GM12864 (cell line): ENCODE measurements at regions not wholly inside any gene's neighbourhood (a gene's known extent, or its start where the extent isn't known, plus 50 kb on each side); places are given as distances from the start of the nearest gene placed in this dataset.

Experiments
- DNase-seq: peaks from one replicate; pipeline ENCODE4 v3.0.0-alpha.2; 2011; ENCODE audit warnings: low read depth
- H3K4me3 ChIP-seq: 2 replicates; pipeline ENCODE4 v1.5.1; 2011; ENCODE audit warnings: mild to moderate bottlenecking, low read depth, low read length, control low read depth
- TF ChIP-seq, protein P1 (sequence below): IDR thresholded peaks from 2 replicates; pipeline ENCODE4 v1.5.1; 2011; ENCODE audit warnings: low read depth, mild to moderate bottlenecking, moderate library complexity, low read length, control low read depth, inconsistent platforms; ENCODE audit errors: missing control alignments

DNA sequence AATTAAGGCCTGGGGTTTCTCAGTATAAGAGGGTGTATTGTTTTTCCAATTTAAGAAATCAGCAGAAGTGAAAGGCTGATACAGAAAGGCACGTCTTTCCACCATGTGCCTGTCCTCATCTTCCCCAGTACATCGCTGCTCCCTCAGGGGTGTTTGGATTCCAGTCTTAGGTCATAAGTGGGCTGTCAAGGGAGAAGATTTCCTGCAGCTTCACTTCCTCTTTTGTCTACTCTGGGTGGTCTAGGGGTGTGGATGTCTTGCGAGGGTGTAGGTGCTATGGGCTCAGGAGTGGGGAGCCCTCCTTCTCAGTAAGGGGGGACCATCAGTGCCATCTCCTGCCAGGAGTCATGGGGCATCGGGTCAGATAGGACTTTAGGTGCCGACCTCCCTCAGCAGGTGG, 999.8 kb upstream of the NCAM2 start:
- no peak overlapping the region for H3K4me3 ChIP-seq
- TF ChIP-seq, protein P1, sequence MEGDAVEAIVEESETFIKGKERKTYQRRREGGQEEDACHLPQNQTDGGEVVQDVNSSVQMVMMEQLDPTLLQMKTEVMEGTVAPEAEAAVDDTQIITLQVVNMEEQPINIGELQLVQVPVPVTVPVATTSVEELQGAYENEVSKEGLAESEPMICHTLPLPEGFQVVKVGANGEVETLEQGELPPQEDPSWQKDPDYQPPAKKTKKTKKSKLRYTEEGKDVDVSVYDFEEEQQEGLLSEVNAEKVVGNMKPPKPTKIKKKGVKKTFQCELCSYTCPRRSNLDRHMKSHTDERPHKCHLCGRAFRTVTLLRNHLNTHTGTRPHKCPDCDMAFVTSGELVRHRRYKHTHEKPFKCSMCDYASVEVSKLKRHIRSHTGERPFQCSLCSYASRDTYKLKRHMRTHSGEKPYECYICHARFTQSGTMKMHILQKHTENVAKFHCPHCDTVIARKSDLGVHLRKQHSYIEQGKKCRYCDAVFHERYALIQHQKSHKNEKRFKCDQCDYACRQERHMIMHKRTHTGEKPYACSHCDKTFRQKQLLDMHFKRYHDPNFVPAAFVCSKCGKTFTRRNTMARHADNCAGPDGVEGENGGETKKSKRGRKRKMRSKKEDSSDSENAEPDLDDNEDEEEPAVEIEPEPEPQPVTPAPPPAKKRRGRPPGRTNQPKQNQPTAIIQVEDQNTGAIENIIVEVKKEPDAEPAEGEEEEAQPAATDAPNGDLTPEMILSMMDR: no peak
- DNase-seq: no peak

DNA sequence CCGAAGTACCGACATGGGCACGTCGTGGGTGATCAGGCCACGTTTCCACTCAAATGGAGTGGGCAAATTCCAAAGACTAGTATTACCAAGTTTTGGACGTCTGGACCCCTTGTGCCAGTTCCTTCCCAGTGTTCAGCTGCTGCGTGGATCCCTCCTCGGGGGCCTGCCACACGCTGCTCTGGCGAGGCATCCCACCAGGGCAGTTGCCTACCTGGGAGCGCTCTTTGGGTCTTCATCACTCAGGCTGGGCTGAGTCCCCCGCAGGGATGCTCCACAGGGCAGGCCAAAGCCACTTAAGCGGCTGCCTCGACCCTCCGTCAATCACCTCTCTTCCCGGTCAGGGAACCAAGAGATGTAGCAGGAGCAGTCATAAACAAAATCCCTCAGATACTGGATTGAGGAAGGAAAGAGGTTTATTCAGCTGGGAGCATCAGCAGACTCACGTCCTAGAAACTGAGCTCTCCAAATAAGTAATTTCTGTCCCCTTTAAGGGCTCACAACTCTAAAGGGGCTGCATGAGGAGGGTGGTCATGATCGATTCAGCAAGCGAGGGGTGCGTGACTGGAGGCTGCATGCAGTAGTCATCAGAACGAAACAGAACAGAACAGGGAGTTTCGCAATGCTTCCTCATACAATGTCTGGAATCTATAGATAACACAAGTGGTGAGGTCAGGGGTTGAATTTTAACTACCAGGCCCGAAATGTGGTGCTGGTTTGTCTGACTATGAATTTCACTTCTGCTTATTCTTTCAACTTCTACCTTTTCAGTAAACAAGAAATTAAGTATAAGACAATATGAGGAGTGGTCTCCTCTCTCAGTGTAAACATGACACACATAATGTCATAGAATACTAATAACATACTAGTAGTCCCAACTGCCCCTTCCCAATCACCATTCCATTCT, 998.6 kb upstream of the NCAM2 start:
- no peak for DNase-seq
- H3K4me3 ChIP-seq: no peak overlapping the region
- TF ChIP-seq, protein P1: no peak

DNA sequence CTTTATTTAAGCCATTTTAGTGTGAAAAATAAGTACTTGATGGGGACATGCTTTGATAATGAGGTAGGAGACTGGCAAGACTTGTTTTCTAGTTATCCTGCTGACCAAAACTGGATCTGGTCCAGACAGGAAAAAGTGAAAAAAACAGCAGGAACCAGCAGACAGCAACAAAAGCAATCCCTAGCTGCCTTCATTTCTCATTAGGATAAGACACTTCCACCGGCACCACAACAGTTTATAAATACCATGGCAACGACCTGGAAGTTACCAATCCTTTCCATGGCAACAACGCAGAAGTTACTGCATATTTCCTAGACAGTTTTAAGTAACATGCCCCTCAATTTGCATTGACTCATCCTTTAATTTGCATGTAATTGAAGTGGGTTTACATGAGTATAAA, 993.8 kb upstream of the NCAM2 start:
- TF ChIP-seq, protein P1: no peak
- DNase-seq: no peak
- no peak overlapping the region for H3K4me3 ChIP-seq

DNA sequence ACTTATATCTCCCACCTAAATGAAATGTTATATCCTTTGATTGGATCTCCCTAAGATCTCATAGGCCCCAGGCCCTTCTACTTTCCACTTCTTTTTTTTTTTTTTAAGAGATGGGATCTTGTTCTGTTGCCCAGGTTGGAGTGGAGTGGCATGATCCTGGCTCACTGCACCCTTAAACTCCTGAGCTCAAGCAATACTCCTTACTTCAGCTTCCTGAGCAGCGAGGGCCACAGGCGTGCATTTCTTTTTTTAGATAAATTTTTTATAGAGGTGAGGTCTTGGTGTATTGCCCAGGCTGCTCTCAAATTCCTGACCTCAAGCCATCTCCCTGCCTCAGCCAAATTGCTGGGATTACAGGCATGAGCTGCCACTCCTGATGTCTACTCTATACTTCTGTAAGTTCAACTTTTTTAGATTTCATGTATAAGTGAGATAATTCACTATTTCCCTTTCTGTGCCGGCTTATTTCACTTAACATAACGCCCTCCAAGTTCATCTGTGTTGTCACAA, 987.5 kb upstream of the NCAM2 start:
- no peak for DNase-seq
- TF ChIP-seq, protein P1: no peak

DNA sequence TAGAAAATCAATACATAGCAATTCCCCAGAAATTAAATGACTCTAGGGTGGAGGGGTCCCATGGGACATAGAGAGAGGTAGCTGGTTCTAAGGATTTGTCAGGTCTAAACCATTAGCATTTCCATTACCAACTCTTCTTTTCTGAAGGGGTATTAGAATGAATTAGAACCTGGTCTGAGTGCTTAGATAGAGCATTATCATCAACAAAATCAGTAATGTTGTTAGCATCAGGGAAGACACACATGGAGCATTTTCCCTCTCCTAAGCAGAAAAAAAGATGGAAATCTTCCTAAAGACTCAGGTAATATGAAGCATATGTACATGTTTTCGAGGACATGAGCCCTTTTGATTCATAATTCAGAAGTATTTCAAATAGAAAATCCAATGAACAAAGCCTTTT, 984.4 kb upstream of the NCAM2 start:
- no peak for DNase-seq
- TF ChIP-seq, protein P1: no peak
- no peak overlapping the region for H3K4me3 ChIP-seq

More for the DNA sequence above, 987.5 kb upstream of the NCAM2 start:
- H3K4me3 ChIP-seq: no peak overlapping the region

DNA sequence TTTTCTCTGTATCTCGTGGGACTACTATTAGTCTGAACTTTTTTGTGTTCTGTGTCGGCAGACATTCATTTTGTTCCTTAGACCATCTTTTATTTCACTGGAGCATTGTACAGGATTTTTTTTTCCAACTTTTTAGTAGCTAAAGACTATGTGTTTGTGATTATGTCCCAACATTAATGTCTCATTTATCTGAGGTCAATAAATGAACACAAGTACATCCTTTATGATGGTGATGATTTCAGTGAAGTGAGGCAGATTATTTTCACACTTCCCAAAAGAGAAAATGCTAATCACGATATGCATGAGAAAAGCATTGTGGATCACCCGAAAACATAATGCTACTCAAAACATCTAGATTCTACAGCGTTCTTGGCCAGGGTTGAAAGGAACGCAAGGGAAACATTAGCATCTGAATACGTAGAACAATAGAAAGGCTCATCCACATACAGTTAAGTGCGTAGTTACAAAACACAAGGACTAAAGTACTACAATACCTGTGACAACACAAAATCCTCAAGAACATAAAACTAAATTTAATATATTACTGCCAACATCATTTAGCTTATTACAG, 981.7 kb upstream of the NCAM2 start:
- TF ChIP-seq, protein P1: no peak
- H3K4me3 ChIP-seq: no peak overlapping the region
- DNase-seq: no peak

DNA sequence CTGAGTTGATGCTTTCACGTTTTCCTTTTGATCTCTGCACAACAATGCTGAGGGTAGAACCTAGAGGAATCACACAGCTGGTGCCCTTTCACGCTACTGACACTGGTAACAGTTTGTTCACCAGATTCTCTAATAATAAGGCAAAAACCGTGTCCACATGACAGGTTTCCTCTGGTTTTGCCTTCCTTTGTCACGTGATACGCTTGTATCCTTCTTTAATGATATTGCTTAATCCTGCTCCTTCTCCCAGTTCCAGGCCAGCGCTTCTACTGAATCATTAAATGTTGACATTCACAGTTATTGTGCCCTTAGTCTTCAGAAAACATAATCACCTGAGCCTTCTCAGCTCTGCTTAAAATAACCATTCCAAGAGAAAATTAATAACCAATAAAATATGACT, 978.2 kb upstream of the NCAM2 start:
- no peak overlapping the region for H3K4me3 ChIP-seq
- DNase-seq: no peak
- TF ChIP-seq, protein P1: no peak
